BE2C (cell line): ENCODE measurements at regions not wholly inside any gene's neighbourhood (a gene's known extent, or its start where the extent isn't known, plus 50 kb on each side); places are given as distances from the start of the nearest gene placed in this dataset.

ENCODE experiments used
- DNase-seq: peaks from one replicate; pipeline ENCODE4 v3.0.0-alpha.2; 2020
- H3K27me3 ChIP-seq: fragments of 250-450 bp; sonication (Bioruptor Pico); 2 replicates; pipeline ENCODE4 v1.5.1; 2020; ENCODE audit warnings: mild to moderate bottlenecking
- H3K36me3 ChIP-seq: fragments of 250-450 bp; sonication (Bioruptor Pico); 2 replicates; pipeline ENCODE4 v1.5.1; 2020; ENCODE audit warnings: mild to moderate bottlenecking
- H3K4me1 ChIP-seq: fragments of 250-450 bp; sonication (Bioruptor Pico); 2 replicates; pipeline ENCODE4 v1.5.1; 2020
- H3K4me3 ChIP-seq: 2 replicates; pipeline ENCODE4 v1.5.1; 2011; ENCODE audit warnings: low read depth, low read length
- H3K9me3 ChIP-seq: fragments of 250-450 bp; sonication (Bioruptor Pico); 2 replicates; pipeline ENCODE4 v1.5.1; 2020
- TF ChIP-seq, protein P1 (sequence below): IDR thresholded peaks from 2 replicates; pipeline ENCODE4 v1.5.1; 2012; ENCODE audit warnings: mild to moderate bottlenecking, low read depth, low read length

DNA sequence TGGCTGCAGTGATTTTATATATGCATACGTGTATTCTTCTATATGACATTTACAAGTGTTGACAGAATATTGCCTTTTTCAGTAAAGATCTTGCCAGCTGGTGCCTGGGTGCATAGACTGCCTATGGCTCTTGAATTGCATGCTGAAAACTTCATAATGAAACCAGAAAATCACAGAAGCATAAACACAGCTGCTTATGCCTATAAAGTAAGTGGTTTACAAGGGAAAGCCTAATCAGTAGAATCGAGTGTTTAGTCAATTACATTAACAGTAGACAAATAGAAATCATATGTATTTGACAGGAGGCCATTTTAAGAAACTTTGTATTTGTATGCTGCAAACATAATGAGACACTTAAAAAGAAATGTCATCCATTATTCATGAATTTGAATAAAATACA is 82.5 kb downstream of the TMEM168 start:
- no peaks in the 10 kb centered on the region for H3K9me3 ChIP-seq
- H3K36me3 ChIP-seq: no peaks in the 10 kb centered on the region
- peaks cover 4% of the 10 kb centered on the region; the same call in 1 of the 2 replicates for H3K27me3 ChIP-seq
- DNase-seq: no peak
- no peak overlapping the region for H3K4me3 ChIP-seq
- TF ChIP-seq, protein P1, sequence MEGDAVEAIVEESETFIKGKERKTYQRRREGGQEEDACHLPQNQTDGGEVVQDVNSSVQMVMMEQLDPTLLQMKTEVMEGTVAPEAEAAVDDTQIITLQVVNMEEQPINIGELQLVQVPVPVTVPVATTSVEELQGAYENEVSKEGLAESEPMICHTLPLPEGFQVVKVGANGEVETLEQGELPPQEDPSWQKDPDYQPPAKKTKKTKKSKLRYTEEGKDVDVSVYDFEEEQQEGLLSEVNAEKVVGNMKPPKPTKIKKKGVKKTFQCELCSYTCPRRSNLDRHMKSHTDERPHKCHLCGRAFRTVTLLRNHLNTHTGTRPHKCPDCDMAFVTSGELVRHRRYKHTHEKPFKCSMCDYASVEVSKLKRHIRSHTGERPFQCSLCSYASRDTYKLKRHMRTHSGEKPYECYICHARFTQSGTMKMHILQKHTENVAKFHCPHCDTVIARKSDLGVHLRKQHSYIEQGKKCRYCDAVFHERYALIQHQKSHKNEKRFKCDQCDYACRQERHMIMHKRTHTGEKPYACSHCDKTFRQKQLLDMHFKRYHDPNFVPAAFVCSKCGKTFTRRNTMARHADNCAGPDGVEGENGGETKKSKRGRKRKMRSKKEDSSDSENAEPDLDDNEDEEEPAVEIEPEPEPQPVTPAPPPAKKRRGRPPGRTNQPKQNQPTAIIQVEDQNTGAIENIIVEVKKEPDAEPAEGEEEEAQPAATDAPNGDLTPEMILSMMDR: no peak
- H3K4me1 ChIP-seq: no peaks in the 10 kb centered on the region

DNA sequence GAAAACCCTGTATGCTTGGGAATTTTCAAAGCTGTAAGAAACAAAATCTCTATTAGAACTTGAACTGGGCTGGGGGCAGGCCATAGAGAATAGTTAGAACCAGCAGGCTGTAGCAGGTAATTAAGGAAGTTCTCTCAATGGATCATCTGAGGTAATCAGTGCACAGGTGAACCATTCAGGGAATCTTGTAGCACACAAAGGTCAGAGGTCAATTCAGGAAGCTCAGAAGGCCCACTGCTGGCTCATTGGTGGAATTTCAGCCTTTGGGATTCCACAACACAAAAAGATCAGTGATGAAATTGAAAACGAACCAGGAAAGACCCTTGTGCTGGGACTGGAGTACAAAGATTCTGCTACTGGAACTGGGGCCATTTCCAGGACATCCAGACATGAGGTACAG is 82.0 kb downstream of the TMEM168 start:
- Histone ChIP-seq H3K27me3 (peaks cover 4% of the 10 kb centered on the region; the same call in 1 of the 2 replicates), H3K4me1 (no peaks in the 10 kb centered on the region), H3K4me3 (no peak overlapping the region), H3K36me3 (no peaks in the 10 kb centered on the region), H3K9me3 (no peaks in the 10 kb centered on the region)
- TF ChIP-seq, protein P1: 0 out of 2 replicates have a peak, but pooled peaks have one; percentile 7
- no peak for DNase-seq
